ENCODE measurements at regions not wholly inside any gene's neighbourhood (a gene's known extent, or its start where the extent isn't known, plus 50 kb on each side); places are given as distances from the start of the nearest gene placed in this dataset.

DNA sequence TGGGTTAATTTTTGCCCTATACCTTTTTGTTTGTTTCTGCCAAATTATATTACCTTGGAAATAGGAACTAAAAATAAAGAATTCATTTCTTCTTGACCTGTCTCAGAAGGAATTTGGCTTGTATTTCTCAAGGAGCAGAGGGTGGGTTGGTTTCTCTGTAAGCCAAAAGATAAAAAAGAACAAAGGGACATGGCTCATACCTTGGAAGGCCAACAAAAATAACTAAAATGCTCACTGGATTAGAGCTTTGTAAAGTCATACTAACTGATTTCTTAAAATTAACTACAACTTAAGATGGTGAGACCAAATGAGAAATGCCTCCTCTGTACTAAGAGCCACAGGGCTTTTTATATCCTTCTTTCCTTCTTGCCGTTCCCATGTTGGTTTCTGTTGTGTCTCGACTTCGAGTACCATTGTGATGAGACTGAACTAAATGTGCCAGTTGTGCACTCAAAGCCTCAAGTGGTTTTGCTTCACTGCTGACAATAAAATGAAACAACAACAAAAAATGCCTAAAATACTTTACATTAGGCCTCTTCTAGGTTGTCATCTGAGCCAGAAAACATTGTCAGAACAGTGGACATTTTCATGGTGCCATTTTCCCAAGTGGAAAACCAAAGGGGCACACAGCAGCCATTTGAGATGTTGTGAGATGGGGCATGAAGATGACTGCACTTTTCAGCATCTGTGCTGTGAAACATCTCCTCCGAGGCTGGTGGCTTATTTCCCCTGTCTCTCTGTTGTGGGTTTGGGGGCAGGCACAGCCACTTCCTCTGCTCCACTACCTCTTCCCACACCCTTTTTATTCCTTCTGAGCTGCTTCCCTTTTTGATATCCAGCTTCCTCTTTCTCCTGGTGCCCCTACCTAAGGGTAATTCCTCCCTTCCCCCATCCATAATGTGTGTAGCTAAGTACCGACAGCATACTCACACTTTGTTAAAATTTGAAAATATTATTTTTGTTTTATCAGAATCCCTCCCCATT is 51.8 kb upstream of the AGR3 start:
- Histone ChIP-seq H3F3A (ENCODE audit: insufficient read depth, low read length, poor library complexity, severe bottlenecking) (no peaks in the 10 kb centered on the region), H2AFZ (ENCODE audit: low read depth, low read length) (no peak overlapping the region), H3K4me2 (ENCODE audit: low read length) (no peak overlapping the region), H3K27ac (ENCODE audit: low read length) (no peak overlapping the region), H3K9me2 (ENCODE audit: insufficient read depth, low read length) (no peaks in the 10 kb centered on the region), H3K79me2 (replicated peaks; ENCODE audit: insufficient read depth, low read length) (no peaks in the 10 kb centered on the region), H3K4me3 (ENCODE audit: low read length) (no peak overlapping the region), H3K27me3 (ENCODE audit: insufficient read depth, low read depth, low read length) (no peaks in the 10 kb centered on the region), H4K20me1 (ENCODE audit: insufficient read depth) (no peaks in the 10 kb centered on the region), H3K9me3 (ENCODE audit: low read length) (no peaks in the 10 kb centered on the region), H3K36me3 (ENCODE audit: insufficient read depth, low read length) (no peaks in the 10 kb centered on the region), H3K9ac (ENCODE audit: low read length) (no peak overlapping the region)
- TF ChIP-seq TAF1 (IDR thresholded peaks at IDR 0.05; ENCODE audit: low read depth) = no peak
- no peak for TF ChIP-seq RAD21 (conservative IDR thresholded peaks at IDR 0.05)
- TF ChIP-seq, protein P1, sequence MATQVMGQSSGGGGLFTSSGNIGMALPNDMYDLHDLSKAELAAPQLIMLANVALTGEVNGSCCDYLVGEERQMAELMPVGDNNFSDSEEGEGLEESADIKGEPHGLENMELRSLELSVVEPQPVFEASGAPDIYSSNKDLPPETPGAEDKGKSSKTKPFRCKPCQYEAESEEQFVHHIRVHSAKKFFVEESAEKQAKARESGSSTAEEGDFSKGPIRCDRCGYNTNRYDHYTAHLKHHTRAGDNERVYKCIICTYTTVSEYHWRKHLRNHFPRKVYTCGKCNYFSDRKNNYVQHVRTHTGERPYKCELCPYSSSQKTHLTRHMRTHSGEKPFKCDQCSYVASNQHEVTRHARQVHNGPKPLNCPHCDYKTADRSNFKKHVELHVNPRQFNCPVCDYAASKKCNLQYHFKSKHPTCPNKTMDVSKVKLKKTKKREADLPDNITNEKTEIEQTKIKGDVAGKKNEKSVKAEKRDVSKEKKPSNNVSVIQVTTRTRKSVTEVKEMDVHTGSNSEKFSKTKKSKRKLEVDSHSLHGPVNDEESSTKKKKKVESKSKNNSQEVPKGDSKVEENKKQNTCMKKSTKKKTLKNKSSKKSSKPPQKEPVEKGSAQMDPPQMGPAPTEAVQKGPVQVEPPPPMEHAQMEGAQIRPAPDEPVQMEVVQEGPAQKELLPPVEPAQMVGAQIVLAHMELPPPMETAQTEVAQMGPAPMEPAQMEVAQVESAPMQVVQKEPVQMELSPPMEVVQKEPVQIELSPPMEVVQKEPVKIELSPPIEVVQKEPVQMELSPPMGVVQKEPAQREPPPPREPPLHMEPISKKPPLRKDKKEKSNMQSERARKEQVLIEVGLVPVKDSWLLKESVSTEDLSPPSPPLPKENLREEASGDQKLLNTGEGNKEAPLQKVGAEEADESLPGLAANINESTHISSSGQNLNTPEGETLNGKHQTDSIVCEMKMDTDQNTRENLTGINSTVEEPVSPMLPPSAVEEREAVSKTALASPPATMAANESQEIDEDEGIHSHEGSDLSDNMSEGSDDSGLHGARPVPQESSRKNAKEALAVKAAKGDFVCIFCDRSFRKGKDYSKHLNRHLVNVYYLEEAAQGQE (IDR thresholded peaks at IDR 0.05; ENCODE audit: borderline replicate concordance) = no peak
- TF ChIP-seq SMC3 (conservative IDR thresholded peaks at IDR 0.05; ENCODE audit: poor library complexity) = no peak
- no peak for TF ChIP-seq EZH2 (IDR thresholded peaks at IDR 0.05; ENCODE audit: borderline replicate concordance, insufficient read depth, low read length, poor library complexity, severe bottlenecking)
- no peak for TF ChIP-seq CTCF (IDR thresholded peaks at IDR 0.05; ENCODE audit: poor library complexity, severe bottlenecking)
- TF ChIP-seq POLR2AphosphoS5 (IDR thresholded peaks at IDR 0.05) = no peak
- no peak for TF ChIP-seq EP300 (conservative IDR thresholded peaks at IDR 0.05; ENCODE audit: poor library complexity, severe bottlenecking)
- TF ChIP-seq MXI1 (conservative IDR thresholded peaks at IDR 0.05; ENCODE audit: poor library complexity, severe bottlenecking) = no peak

DNA sequence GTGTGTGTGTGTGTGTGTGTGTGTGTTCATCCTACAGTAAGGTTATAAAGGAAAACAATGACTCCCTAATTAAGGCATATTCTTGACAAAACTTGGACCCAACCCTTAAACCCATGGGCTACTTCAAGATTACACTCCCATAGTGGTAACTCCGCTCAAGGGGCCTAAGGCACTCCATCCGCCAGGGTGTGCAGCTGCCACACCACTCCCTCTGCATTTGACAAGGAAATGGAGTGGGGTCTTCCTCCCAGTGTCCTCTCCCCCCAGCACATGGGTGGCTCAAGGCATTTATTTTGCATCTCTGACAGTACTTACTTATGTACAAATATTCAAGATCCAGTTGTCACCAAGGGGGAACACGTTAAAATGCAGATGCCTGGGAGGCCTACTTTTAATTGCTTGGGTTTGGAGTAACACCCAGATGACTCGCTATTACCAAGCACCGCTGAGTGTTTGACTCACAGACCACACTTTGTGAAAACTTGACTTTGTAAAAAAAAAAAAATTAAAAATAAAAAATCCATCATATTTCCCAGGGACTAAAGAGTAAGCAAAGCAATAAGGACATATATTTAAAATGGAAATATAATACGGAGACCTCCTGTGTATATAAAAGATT is 53.0 kb upstream of the AGR3 start:
- H3K9ac ChIP-seq (ENCODE audit: low read length) = no peak overlapping the region
- TF ChIP-seq SMC3 (conservative IDR thresholded peaks at IDR 0.05; ENCODE audit: poor library complexity) = no peak
- no peak for TF ChIP-seq RAD21 (conservative IDR thresholded peaks at IDR 0.05)
- TF ChIP-seq POLR2AphosphoS5 (IDR thresholded peaks at IDR 0.05) = no peak
- no peak for TF ChIP-seq CTCF (IDR thresholded peaks at IDR 0.05; ENCODE audit: poor library complexity, severe bottlenecking)
- TF ChIP-seq EP300 (conservative IDR thresholded peaks at IDR 0.05; ENCODE audit: poor library complexity, severe bottlenecking) = no peak
- no peak for TF ChIP-seq TAF1 (IDR thresholded peaks at IDR 0.05; ENCODE audit: low read depth)
- TF ChIP-seq EZH2 (IDR thresholded peaks at IDR 0.05; ENCODE audit: borderline replicate concordance, insufficient read depth, low read length, poor library complexity, severe bottlenecking) = no peak
- TF ChIP-seq, protein P1 (IDR thresholded peaks at IDR 0.05; ENCODE audit: borderline replicate concordance) = no peak
- no peak for TF ChIP-seq MXI1 (conservative IDR thresholded peaks at IDR 0.05; ENCODE audit: poor library complexity, severe bottlenecking)
- no peak overlapping the region for H3K4me3 ChIP-seq (ENCODE audit: low read length)
- H3K27ac ChIP-seq (ENCODE audit: low read length) = no peak overlapping the region
- no peaks in the 10 kb centered on the region for H3K36me3 ChIP-seq (ENCODE audit: insufficient read depth, low read length)
- H4K20me1 ChIP-seq (ENCODE audit: insufficient read depth) = no peaks in the 10 kb centered on the region
- H3K27me3 ChIP-seq (ENCODE audit: insufficient read depth, low read depth, low read length) = no peaks in the 10 kb centered on the region
- H3F3A ChIP-seq (ENCODE audit: insufficient read depth, low read length, poor library complexity, severe bottlenecking) = no peaks in the 10 kb centered on the region
- H3K79me2 ChIP-seq (replicated peaks; ENCODE audit: insufficient read depth, low read length) = no peaks in the 10 kb centered on the region
- no peak overlapping the region for H2AFZ ChIP-seq (ENCODE audit: low read depth, low read length)
- H3K9me3 ChIP-seq (ENCODE audit: low read length) = no peaks in the 10 kb centered on the region
- H3K9me2 ChIP-seq (ENCODE audit: insufficient read depth, low read length) = no peaks in the 10 kb centered on the region
- H3K4me2 ChIP-seq (ENCODE audit: low read length) = no peak overlapping the region

Measured in neural cell (in vitro differentiated cells).